Mesodermal cell (in vitro differentiated cells): ENCODE measurements at regions not wholly inside any gene's neighbourhood (a gene's known extent, or its start where the extent isn't known, plus 50 kb on each side); places are given as distances from the start of the nearest gene placed in this dataset.

Experiments
- H3K27ac ChIP-seq: 2 replicates; pipeline ENCODE4 v1.7.0; 2013; ENCODE audit warnings: mild to moderate bottlenecking, low read depth, low read length, moderate library complexity; ENCODE audit not compliant: severe bottlenecking
- H3K36me3 ChIP-seq: 2 replicates; pipeline ENCODE4 v1.7.1; 2013; ENCODE audit warnings: mild to moderate bottlenecking, low read length, moderate library complexity; ENCODE audit not compliant: control insufficient read depth, insufficient read depth
- H3K4me1 ChIP-seq: one replicate; pipeline ENCODE4 v1.7.1; 2013; ENCODE audit warnings: mild to moderate bottlenecking, low read length; ENCODE audit not compliant: insufficient read depth, control insufficient read depth, poor library complexity, severe bottlenecking
- H3K4me3 ChIP-seq: 2 replicates; pipeline ENCODE4 v1.7.0; 2013; ENCODE audit warnings: low read length, control low read depth, mild to moderate bottlenecking; ENCODE audit not compliant: insufficient read depth, poor library complexity, severe bottlenecking; ENCODE audit errors: extremely low read depth
- H3K9me3 ChIP-seq: 2 replicates; pipeline ENCODE4 v1.7.1; 2013; ENCODE audit warnings: mild to moderate bottlenecking, low read length, moderate library complexity; ENCODE audit not compliant: control insufficient read depth
- WGBS, 2 experiments: methylation state at CpG; one replicate each; pipeline ENCODE4 v1.1.5; 2013; ENCODE audit warnings: missing lambda C conversion rate in 2 of 2; ENCODE audit not compliant: insufficient coverage in 2 of 2; 5-methylcytosine and 5-hydroxymethylcytosine counted together

DNA sequence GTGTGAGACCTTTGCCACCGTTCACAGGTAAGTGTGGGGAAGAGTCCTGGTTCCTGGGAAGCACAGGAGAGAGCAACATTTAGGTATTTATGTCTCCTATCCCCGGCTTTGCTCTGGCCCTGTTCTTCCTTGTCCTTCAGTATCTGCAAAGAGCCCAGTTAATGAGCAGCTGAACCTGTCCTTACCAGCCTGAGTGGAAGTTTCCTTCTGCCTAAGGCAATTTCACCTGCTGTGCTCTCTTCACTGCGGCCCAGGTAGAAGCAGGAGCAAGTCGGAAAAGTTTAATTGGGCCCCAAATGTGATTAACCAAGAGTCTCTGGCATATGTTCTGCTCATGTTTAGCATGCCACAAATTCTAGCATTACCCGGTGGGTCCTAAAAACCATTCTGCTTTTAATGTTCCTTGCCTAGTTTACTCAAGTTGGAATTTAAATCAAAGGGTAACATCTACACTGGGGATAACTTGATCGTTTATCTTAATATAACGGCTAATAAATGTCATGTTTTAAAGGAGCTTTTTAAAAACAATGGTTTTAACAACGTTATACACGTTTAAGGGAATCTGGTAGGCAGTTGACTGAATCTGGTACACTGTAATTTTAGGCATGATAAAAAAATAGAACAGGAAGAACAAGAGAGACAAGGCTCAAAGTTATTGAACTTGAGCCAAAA, 817.1 kb downstream of the TYW1 start:
- no peak overlapping the region for H3K27ac ChIP-seq
- H3K36me3 ChIP-seq: no peaks in the 10 kb centered on the region
- 84% methylated on average over 7 to 8 of the region's 9 CpGs for WGBS, 2 experiments
- no peaks in the 10 kb centered on the region for H3K4me1 ChIP-seq
- no peaks in the 10 kb centered on the region for H3K9me3 ChIP-seq
- no peak overlapping the region for H3K4me3 ChIP-seq

DNA sequence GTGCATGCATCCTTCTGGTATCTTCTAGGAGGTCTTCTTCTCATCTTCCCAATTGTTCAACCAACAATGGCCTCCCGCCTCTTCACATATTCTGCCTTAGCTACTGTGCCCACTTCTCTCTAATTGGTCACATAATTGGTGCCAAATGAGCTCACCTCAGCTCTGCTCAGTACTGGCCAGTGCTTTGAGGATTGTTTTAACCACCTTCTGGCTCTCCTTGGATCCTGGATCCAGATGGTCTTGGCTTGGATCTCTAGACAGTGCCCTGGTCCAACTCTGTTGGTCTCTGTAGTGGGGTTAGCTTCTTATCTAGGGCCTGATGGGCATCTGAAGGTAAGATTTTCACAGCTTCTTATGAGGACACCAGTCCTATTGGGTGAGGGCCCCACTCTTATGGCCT, 820.8 kb downstream of the TYW1 start:
- Histone ChIP-seq H3K9me3 (no peaks in the 10 kb centered on the region), H3K4me1 (no peaks in the 10 kb centered on the region)
- 86 to 100% methylated on average over 1 of the region's 1 CpG for WGBS, 2 experiments

DNA sequence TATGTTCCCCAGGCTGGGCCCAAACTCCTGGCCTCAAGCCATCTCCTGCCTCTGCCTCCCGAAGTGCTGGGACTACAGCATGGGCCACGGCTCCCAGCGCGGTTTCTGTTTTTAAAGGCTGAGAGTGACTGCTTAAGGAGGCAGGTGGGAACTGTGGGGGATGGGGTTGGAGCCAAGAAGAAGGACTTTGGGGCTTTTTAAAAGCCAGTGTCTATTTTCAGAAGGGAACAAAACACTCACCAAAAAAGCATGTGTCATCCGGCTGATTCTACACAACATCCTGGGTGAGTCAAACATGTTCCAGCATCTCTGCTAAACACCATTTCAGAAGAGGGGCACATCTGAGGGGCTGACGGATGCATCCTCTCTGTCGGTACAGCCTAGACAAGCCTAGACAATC, 824.5 kb downstream of the TYW1 start:
- 56 to 86% methylated on average over 1 to 5 of the region's 7 CpGs for WGBS, 2 experiments

More for the DNA sequence above, 820.8 kb downstream of the TYW1 start:
- no peak overlapping the region for H3K4me3 ChIP-seq
- H3K27ac ChIP-seq: no peak overlapping the region
- H3K36me3 ChIP-seq: no peaks in the 10 kb centered on the region

GRCh38 chr7:67823345-67823744, 826.7 kb downstream of the TYW1 start:
- no peaks in the 10 kb centered on the region for H3K4me1 ChIP-seq
- no peaks in the 10 kb centered on the region for H3K36me3 ChIP-seq
- 87 to 90% methylated on average over 2 to 3 of the region's 4 CpGs for WGBS, 2 experiments
- H3K4me3 ChIP-seq: no peak overlapping the region
- H3K9me3 ChIP-seq: no peaks in the 10 kb centered on the region
- no peak overlapping the region for H3K27ac ChIP-seq

More for the DNA sequence above, 824.5 kb downstream of the TYW1 start:
- no peaks in the 10 kb centered on the region for H3K4me1 ChIP-seq
- peak overlapping the region; percentile 6 for H3K27ac ChIP-seq
- H3K9me3 ChIP-seq: no peaks in the 10 kb centered on the region
- no peaks in the 10 kb centered on the region for H3K36me3 ChIP-seq
- no peak overlapping the region for H3K4me3 ChIP-seq

GRCh38 chr7:67825356-67825755, 828.7 kb downstream of the TYW1 start:
- H3K4me1 ChIP-seq: no peaks in the 10 kb centered on the region
- no CpG with 5 or more reads among the region's 1 CpG for WGBS, 2 experiments
- H3K27ac ChIP-seq: no peak overlapping the region
- no peaks in the 10 kb centered on the region for H3K36me3 ChIP-seq
- no peak overlapping the region for H3K4me3 ChIP-seq
- H3K9me3 ChIP-seq: no peaks in the 10 kb centered on the region

DNA sequence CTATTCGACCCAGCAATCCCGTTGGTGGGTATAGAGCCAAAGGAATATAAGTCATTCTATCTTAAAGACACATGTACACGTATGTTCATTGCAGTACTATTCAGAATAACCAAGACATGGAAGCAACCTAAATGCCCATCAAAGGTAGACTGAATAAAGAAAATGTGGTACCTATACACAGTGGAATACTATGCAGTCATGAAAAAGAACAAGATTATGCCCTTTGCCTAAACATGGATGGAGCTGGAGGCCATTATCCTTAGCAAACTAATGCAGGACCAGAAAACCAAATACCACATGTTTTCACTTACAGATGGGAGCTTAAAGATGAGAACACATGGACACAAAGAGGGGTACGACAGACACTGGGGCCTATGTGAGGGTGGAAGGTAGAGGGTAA, 845.3 kb downstream of the TYW1 start:
- H3K9me3 ChIP-seq: no peaks in the 10 kb centered on the region
- no peak overlapping the region for H3K4me3 ChIP-seq
- H3K36me3 ChIP-seq: no peaks in the 10 kb centered on the region
- H3K27ac ChIP-seq: no peak overlapping the region
- peaks cover 4% of the 10 kb centered on the region for H3K4me1 ChIP-seq
- WGBS, 2 experiments: 92 to 100% methylated on average over 1 to 2 of the region's 4 CpGs

DNA sequence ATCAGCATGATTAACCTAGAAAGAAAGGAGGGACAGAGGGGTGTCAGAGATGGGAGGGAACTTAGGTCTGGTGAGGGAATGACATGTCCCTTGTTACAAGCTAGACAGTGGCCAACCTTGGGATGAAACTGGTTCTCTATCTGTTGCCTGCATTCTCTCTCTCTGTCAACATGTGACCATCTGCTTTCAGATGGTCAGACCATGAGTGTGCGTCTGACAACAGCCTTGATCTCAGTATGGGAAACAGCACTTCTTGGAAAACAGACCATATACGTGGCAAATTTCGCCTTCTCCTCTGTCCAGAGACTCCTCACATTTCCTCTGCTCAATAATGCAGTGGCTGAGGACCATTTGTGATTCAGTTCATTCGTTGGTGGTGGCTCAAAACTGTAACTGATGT, 845.9 kb downstream of the TYW1 start:
- H3K36me3 ChIP-seq: no peaks in the 10 kb centered on the region
- H3K4me1 ChIP-seq: peaks cover 4% of the 10 kb centered on the region
- peak overlapping the region; percentile 20 for H3K27ac ChIP-seq
- no peak overlapping the region for H3K4me3 ChIP-seq
- no peaks in the 10 kb centered on the region for H3K9me3 ChIP-seq
- WGBS, 2 experiments: 90 to 93% methylated on average over 4 of the region's 4 CpGs

DNA sequence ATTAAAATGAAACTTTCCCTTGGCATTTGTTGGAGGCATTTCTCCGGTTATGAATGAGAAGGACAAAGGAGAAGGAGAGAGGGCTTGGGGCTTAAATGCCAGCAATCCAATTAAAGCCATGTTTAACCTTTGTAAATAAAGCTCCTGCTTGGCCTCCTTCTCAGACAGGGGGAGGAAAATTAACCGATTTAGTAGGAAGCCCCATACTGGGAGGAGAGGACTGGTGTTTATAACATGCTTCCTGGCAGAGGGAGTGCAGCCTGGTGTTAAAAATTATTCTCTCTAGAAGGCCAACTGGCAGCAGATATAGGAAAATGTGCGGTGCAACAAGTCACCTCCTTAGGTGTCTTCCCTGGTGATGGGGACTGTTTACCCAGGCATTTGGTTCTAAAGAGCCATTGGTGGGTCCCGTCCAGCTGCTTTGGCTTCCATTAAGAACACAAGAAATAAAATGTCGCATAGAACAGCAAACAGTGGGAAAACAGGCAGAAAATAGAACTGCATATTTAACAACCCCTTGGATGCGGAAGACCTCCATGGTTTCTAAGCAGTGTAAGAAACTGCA, 846.5 kb downstream of the TYW1 start:
- WGBS, 2 experiments: 66 to 71% methylated on average over 5 of the region's 6 CpGs

GRCh38 chr7:67843615-67844014, 847.0 kb downstream of the TYW1 start:
- Histone ChIP-seq H3K4me3 (no peak overlapping the region), H3K27ac (no peak overlapping the region)

More for the DNA sequence above, 846.5 kb downstream of the TYW1 start:
- peaks cover 4% of the 10 kb centered on the region for H3K4me1 ChIP-seq
- H3K27ac ChIP-seq: peak overlapping the region; percentile 20
- no peaks in the 10 kb centered on the region for H3K9me3 ChIP-seq
- H3K4me3 ChIP-seq: no peak overlapping the region
- H3K36me3 ChIP-seq: no peaks in the 10 kb centered on the region

DNA sequence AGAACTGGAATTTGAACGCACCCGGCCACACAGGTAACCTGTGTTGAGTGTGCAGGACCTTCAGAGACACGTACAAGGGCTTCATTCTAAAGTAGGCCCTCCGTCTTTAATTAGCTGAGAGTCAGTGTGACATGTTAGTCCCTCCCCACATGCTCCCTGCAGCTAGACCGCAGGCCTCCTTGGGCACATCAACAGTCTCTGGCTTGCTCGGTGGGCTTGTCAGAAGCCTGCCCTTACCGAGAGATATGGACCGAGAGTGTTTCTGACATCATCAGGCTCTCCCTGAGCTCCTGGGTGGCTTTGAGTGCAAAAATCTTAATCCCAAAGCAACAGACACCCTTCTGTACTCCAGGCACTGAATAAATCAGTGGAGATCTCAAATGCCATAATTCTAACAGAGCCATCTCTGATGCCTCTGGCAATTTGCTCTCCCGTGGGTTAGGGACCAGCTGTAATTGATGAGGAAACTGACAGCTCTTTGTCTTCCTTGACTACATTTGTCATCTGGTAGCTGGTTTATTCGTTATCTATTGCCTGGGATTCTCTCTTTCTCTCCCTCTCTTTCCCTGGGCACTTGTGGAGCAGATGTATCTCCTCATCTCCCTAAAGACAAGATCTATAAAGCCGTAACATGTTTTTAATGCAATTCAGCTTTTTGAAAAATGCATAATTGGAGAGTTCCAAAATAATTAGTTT, 850.6 kb downstream of the TYW1 start:
- Histone ChIP-seq H3K4me3 (no peak overlapping the region), H3K4me1 (peaks cover 4% of the 10 kb centered on the region), H3K9me3 (no peaks in the 10 kb centered on the region), H3K27ac (no peak overlapping the region), H3K36me3 (no peaks in the 10 kb centered on the region)
- 71 to 86% methylated on average over 8 to 9 of the region's 11 CpGs for WGBS, 2 experiments

More at GRCh38 chr7:67843615-67844014, 847.0 kb downstream of the TYW1 start:
- Histone ChIP-seq H3K4me1 (peaks cover 4% of the 10 kb centered on the region), H3K36me3 (no peaks in the 10 kb centered on the region), H3K9me3 (no peaks in the 10 kb centered on the region)
- WGBS, 2 experiments: 77 to 83% methylated on average over 2 to 3 of the region's 4 CpGs
